ENCODE measurements at regions not wholly inside any gene's neighbourhood (a gene's known extent, or its start where the extent isn't known, plus 50 kb on each side); places are given as distances from the start of the nearest gene placed in this dataset.

GRCh38 chr3:110886222-110886893, 185.3 kb upstream of the NECTIN3 start:
- TF ChIP-seq, protein P1, sequence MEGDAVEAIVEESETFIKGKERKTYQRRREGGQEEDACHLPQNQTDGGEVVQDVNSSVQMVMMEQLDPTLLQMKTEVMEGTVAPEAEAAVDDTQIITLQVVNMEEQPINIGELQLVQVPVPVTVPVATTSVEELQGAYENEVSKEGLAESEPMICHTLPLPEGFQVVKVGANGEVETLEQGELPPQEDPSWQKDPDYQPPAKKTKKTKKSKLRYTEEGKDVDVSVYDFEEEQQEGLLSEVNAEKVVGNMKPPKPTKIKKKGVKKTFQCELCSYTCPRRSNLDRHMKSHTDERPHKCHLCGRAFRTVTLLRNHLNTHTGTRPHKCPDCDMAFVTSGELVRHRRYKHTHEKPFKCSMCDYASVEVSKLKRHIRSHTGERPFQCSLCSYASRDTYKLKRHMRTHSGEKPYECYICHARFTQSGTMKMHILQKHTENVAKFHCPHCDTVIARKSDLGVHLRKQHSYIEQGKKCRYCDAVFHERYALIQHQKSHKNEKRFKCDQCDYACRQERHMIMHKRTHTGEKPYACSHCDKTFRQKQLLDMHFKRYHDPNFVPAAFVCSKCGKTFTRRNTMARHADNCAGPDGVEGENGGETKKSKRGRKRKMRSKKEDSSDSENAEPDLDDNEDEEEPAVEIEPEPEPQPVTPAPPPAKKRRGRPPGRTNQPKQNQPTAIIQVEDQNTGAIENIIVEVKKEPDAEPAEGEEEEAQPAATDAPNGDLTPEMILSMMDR (IDR thresholded peaks at IDR 0.05; ENCODE audit: low read depth, low read length, missing input control): no peak
- TF ChIP-seq SP1 (IDR thresholded peaks at IDR 0.05) (no peak), RXRA (IDR thresholded peaks at IDR 0.05) (no peak), TAF1 (conservative IDR thresholded peaks at IDR 0.05) (no peak), EGR1 (IDR thresholded peaks at IDR 0.05; ENCODE audit: low read depth in 2 of 2) (no peak), FOXA1 (IDR thresholded peaks at IDR 0.05) (no peak), JUND (IDR thresholded peaks at IDR 0.05) (no peak)
- TF ChIP-seq, protein P2, sequence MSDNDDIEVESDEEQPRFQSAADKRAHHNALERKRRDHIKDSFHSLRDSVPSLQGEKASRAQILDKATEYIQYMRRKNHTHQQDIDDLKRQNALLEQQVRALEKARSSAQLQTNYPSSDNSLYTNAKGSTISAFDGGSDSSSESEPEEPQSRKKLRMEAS (IDR thresholded peaks at IDR 0.05): no peak
- TF ChIP-seq, protein P3, sequence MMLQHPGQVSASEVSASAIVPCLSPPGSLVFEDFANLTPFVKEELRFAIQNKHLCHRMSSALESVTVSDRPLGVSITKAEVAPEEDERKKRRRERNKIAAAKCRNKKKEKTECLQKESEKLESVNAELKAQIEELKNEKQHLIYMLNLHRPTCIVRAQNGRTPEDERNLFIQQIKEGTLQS (IDR thresholded peaks at IDR 0.05): no peak
